ENCODE measurements at regions not wholly inside any gene's neighbourhood (a gene's known extent, or its start where the extent isn't known, plus 50 kb on each side); places are given as distances from the start of the nearest gene placed in this dataset.

DNA sequence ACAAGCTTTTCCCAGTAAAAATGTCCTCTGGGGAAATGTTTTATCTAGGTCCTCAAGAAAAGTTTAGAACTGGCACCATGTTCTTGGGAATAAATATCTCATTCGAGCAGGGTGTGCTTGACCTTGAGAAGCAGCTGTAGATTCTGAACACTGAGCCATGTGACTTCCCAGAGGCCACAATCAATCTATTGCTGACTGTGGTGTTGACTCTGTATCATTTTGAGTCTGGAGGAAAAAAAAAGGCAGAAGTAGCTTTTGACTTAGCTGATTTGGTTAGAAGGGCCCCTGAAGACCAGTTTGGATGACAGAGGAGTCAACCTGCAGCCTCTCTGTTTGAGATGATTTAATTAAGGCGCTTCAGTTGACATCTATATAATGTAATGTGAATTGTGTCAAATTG is 592.4 kb upstream of the SEL1L start:
- Mint-ChIP-seq H3K27me3 (ENCODE audit: low read depth) (no peaks in the 10 kb centered on the region), H3K4me3 (no peak overlapping the region), H3K36me3 (ENCODE audit: insufficient read depth in 2 of 2) (no peaks in the 10 kb centered on the region), H3K27ac (no peak overlapping the region), H3K9me3 (peaks cover 4 to 12% of the 10 kb centered on the region in 2 donors), H3K4me1 (ENCODE audit: low read depth) (no peaks in the 10 kb centered on the region)
- ATAC-seq (replicated peaks in 1 of 2) (no peak), DNase-seq (no peak)

GRCh38 chr14:82134411-82134810 is 600.8 kb upstream of the SEL1L start:
- H3K27ac Mint-ChIP-seq, result no peak overlapping the region
- no peak overlapping the region for H3K4me3 Mint-ChIP-seq
- no peaks in the 10 kb centered on the region for H3K36me3 Mint-ChIP-seq (ENCODE audit: insufficient read depth in 2 of 2)
- no peak for ATAC-seq (replicated peaks in 1 of 2)
- H3K4me1 Mint-ChIP-seq (ENCODE audit: low read depth), result no peaks in the 10 kb centered on the region
- no peaks in the 10 kb centered on the region for H3K27me3 Mint-ChIP-seq (ENCODE audit: low read depth)
- H3K9me3 Mint-ChIP-seq, result peaks cover 6 to 8% of the 10 kb centered on the region in 2 donors
- no peak for DNase-seq

- Mint-ChIP-seq H3K27me3 (ENCODE audit: low read depth) (no peaks in the 10 kb centered on the region), H3K4me3 (no peak overlapping the region), H3K27ac (no peak overlapping the region), H3K9me3 (peaks cover 4 to 16% of the 10 kb centered on the region in 2 donors), H3K36me3 (ENCODE audit: insufficient read depth in 2 of 2) (no peaks in the 10 kb centered on the region), H3K4me1 (ENCODE audit: low read depth) (no peaks in the 10 kb centered on the region)
- DNase-seq (no peak), ATAC-seq (replicated peaks in 1 of 2) (no peak)
Measured at GRCh38 chr14:82138431-82138830, 604.8 kb upstream of the SEL1L start.

- Mint-ChIP-seq H3K9me3 (peaks cover 0 to 6% of the 10 kb centered on the region in 2 donors), H3K4me3 (no peak overlapping the region), H3K36me3 (ENCODE audit: insufficient read depth in 2 of 2) (no peaks in the 10 kb centered on the region), H3K27me3 (ENCODE audit: low read depth) (no peaks in the 10 kb centered on the region), H3K4me1 (ENCODE audit: low read depth) (no peaks in the 10 kb centered on the region), H3K27ac (no peak overlapping the region)
- DNase-seq, result no peak
- ATAC-seq (replicated peaks in 1 of 2), result no peak
Measured at GRCh38 chr14:82146846-82147245, 613.2 kb upstream of the SEL1L start.

- no peak overlapping the region for H3K27ac Mint-ChIP-seq
- H3K27me3 Mint-ChIP-seq (ENCODE audit: low read depth), result no peaks in the 10 kb centered on the region
- no peaks in the 10 kb centered on the region for H3K4me1 Mint-ChIP-seq (ENCODE audit: low read depth)
- no peak overlapping the region for H3K4me3 Mint-ChIP-seq
- ATAC-seq (replicated peaks in 1 of 2) (no peak), DNase-seq (no peak)
- no peaks in the 10 kb centered on the region for H3K36me3 Mint-ChIP-seq (ENCODE audit: insufficient read depth in 2 of 2)
- H3K9me3 Mint-ChIP-seq, result peaks cover 4 to 8% of the 10 kb centered on the region in 2 donors
Measured at GRCh38 chr14:82153689-82154088, 620.0 kb upstream of the SEL1L start.

DNA sequence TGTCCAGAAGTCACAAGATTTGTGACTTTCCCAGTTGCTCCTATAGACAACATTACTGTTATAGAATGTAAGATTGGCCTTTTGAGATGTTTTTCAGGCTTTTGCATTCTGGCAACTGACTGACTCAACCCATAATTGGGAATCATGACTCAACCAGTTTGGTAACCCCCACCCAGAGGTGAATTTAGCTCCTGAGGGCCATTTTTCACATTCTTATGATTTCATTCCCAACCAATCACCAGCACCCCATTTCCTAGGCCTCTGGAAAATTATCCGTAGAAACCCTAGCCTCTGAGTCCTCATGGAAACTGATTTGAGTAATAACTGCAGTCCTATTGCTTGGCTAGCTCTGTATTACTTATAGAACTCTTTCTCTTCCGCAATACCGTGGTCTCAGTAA is 626.0 kb upstream of the SEL1L start:
- ATAC-seq (replicated peaks in 1 of 2) (no peak), DNase-seq (no peak)
- Mint-ChIP-seq H3K9me3 (peaks cover 3 to 4% of the 10 kb centered on the region in 2 donors), H3K4me1 (ENCODE audit: low read depth) (no peaks in the 10 kb centered on the region), H3K36me3 (ENCODE audit: insufficient read depth in 2 of 2) (peaks cover 1 to 2% of the 10 kb centered on the region in 2 donors), H3K27me3 (ENCODE audit: low read depth) (no peaks in the 10 kb centered on the region), H3K27ac (no peak overlapping the region), H3K4me3 (no peak overlapping the region)

DNA sequence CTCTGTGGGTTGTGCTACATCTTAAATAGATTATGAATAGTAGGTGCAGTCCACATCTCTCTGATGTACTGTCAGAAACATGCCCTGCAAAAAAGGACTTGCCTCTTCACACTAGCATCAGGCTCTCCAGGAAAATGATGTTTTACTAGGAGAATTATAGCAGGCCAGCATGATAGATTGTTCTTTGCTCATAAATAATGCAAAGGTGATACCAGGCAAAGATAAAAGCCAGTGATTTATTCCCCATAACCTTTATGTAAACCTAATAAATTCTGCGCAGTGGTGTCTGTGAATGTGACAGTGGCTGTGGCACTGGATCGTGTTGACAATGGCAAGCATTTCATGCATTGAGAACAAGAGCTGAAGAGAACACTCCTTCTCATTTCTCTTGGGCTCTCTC is 646.5 kb upstream of the SEL1L start:
- Mint-ChIP-seq H3K27ac (no peak overlapping the region), H3K27me3 (ENCODE audit: low read depth) (no peaks in the 10 kb centered on the region), H3K9me3 (peaks cover 9 to 10% of the 10 kb centered on the region in 2 donors), H3K4me3 (no peak overlapping the region), H3K4me1 (ENCODE audit: low read depth) (no peaks in the 10 kb centered on the region), H3K36me3 (ENCODE audit: insufficient read depth in 2 of 2) (no peaks in the 10 kb centered on the region)
- no peak for DNase-seq
- no peak for ATAC-seq (replicated peaks in 1 of 2)

- H3K27ac Mint-ChIP-seq, result no peak overlapping the region
- H3K27me3 Mint-ChIP-seq (ENCODE audit: low read depth), result no peaks in the 10 kb centered on the region
- peaks cover 5 to 7% of the 10 kb centered on the region in 2 donors for H3K9me3 Mint-ChIP-seq
- no peaks in the 10 kb centered on the region for H3K36me3 Mint-ChIP-seq (ENCODE audit: insufficient read depth in 2 of 2)
- no peak for DNase-seq
- H3K4me3 Mint-ChIP-seq, result no peak overlapping the region
- ATAC-seq (replicated peaks in 1 of 2), result no peak
- H3K4me1 Mint-ChIP-seq (ENCODE audit: low read depth), result no peaks in the 10 kb centered on the region
Measured at GRCh38 chr14:82182646-82183045, 649.0 kb upstream of the SEL1L start.

DNA sequence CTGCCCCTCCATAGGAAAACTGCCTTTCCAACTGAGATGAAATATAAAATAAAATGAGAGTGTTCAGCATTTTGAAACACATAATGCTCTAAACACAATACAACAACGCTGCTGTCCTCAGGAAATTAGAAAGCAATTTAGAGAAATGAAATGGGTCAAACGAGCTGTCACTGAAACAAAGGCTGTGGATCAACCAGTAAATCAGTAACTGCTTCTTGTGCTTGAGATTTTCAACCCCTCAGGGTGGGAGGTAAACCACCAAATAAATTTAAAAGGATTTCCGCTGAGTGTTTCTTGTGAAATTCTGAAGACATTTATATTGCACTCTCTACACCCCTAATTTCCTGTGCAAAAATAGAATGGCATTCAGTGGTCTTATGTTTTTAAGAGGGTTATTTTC is 657.1 kb upstream of the SEL1L start:
- Mint-ChIP-seq H3K27ac (no peak overlapping the region), H3K9me3 (peaks cover 7 to 9% of the 10 kb centered on the region in 2 donors), H3K4me3 (no peak overlapping the region), H3K27me3 (ENCODE audit: low read depth) (no peaks in the 10 kb centered on the region), H3K4me1 (ENCODE audit: low read depth) (no peaks in the 10 kb centered on the region), H3K36me3 (ENCODE audit: insufficient read depth in 2 of 2) (no peaks in the 10 kb centered on the region)
- no peak for DNase-seq
- no peak for ATAC-seq (replicated peaks in 1 of 2)

DNA sequence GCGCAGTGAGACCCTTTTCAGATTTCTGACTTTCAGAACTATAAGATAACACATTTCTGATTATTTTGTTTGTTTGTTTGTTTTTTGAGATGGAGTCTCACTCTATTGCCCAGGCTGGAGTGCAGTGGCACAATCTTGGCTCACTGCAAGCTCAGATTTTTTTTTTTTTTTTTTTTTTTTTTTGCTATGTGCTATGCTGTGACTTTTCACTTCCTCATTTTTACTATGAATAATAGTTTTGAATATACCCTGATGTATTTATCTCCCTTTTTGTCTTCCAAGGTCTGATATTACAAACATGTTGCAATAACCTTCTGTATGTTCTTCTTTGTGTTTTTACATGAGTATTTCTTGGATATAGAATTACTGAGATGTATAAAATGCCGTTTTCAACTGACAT is 658.7 kb upstream of the SEL1L start:
- Mint-ChIP-seq H3K27ac (no peak overlapping the region), H3K4me1 (ENCODE audit: low read depth) (no peaks in the 10 kb centered on the region), H3K9me3 (peaks cover 9 to 14% of the 10 kb centered on the region in 2 donors), H3K27me3 (ENCODE audit: low read depth) (no peaks in the 10 kb centered on the region), H3K4me3 (no peak overlapping the region), H3K36me3 (ENCODE audit: insufficient read depth in 2 of 2) (no peaks in the 10 kb centered on the region)
- DNase-seq, result no peak
- ATAC-seq (replicated peaks in 1 of 2), result no peak

- H3K36me3 Mint-ChIP-seq (ENCODE audit: insufficient read depth in 2 of 2), result no peaks in the 10 kb centered on the region
- no peak overlapping the region for H3K4me3 Mint-ChIP-seq
- H3K27me3 Mint-ChIP-seq (ENCODE audit: low read depth), result no peaks in the 10 kb centered on the region
- no peaks in the 10 kb centered on the region for H3K4me1 Mint-ChIP-seq (ENCODE audit: low read depth)
- ATAC-seq (replicated peaks in 1 of 2), result no peak
- peaks cover 9 to 11% of the 10 kb centered on the region in 2 donors for H3K9me3 Mint-ChIP-seq
- no peak overlapping the region for H3K27ac Mint-ChIP-seq
- no peak for DNase-seq
Measured at GRCh38 chr14:82223276-82223675, 689.6 kb upstream of the SEL1L start.

GRCh38 chr14:82224610-82225009 is 691.0 kb upstream of the SEL1L start:
- H3K4me3 Mint-ChIP-seq, result no peak overlapping the region
- H3K4me1 Mint-ChIP-seq (ENCODE audit: low read depth), result no peaks in the 10 kb centered on the region
- peaks cover 9 to 11% of the 10 kb centered on the region in 2 donors for H3K9me3 Mint-ChIP-seq
- ATAC-seq (replicated peaks in 1 of 2), result no peak
- no peak overlapping the region for H3K27ac Mint-ChIP-seq
- no peaks in the 10 kb centered on the region for H3K27me3 Mint-ChIP-seq (ENCODE audit: low read depth)
- no peak for DNase-seq
- no peaks in the 10 kb centered on the region for H3K36me3 Mint-ChIP-seq (ENCODE audit: insufficient read depth in 2 of 2)

GRCh38 chr14:82230748-82231147 is 697.1 kb upstream of the SEL1L start:
- peaks cover 10 to 14% of the 10 kb centered on the region in 2 donors for H3K9me3 Mint-ChIP-seq
- ATAC-seq (replicated peaks in 1 of 2) (no peak), DNase-seq (no peak)
- no peaks in the 10 kb centered on the region for H3K27me3 Mint-ChIP-seq (ENCODE audit: low read depth)
- H3K27ac Mint-ChIP-seq, result no peak overlapping the region
- no peak overlapping the region for H3K4me3 Mint-ChIP-seq
- no peaks in the 10 kb centered on the region for H3K4me1 Mint-ChIP-seq (ENCODE audit: low read depth)
- no peaks in the 10 kb centered on the region for H3K36me3 Mint-ChIP-seq (ENCODE audit: insufficient read depth in 2 of 2)

GRCh38 chr14:82238649-82239048 is 705.0 kb upstream of the SEL1L start:
- Mint-ChIP-seq H3K4me3 (no peak overlapping the region), H3K27ac (no peak overlapping the region), H3K27me3 (ENCODE audit: low read depth) (no peaks in the 10 kb centered on the region), H3K9me3 (peaks cover 8 to 9% of the 10 kb centered on the region in 2 donors), H3K36me3 (ENCODE audit: insufficient read depth in 2 of 2) (peaks cover 0 to 2% of the 10 kb centered on the region in 2 donors), H3K4me1 (ENCODE audit: low read depth) (no peaks in the 10 kb centered on the region)
- no peak for DNase-seq
- no peak for ATAC-seq (replicated peaks in 1 of 2)

Data from activated T-cell treated with anti-CD3 and anti-CD28 coated beads, Interleukin-2, amount 50 U/mL, for 72 hours (primary cell).